Astrocyte (in vitro differentiated cells and primary cell): ENCODE measurements at regions not wholly inside any gene's neighbourhood (a gene's known extent, or its start where the extent isn't known, plus 50 kb on each side); places are given as distances from the start of the nearest gene placed in this dataset.
A peak's percentile ranks its signal among the peaks of the same experiment; 100 is the strongest.

Experiments used
- DNase-seq: peaks from one replicate; pipeline ENCODE4 v3.0.0-alpha.2; 2010; ENCODE audit warnings: low read depth
- FAIRE-seq: peaks from 2 replicates; lab custom pipeline; 2011; peaks lifted over from hg19 to GRCh38; lab: Jason Lieb, UNC
- H2AFZ ChIP-seq: 2 replicates; pipeline ENCODE4 v1.6.0; 2012; ENCODE audit warnings: low read depth, low read length, inconsistent platforms
- H3K27ac ChIP-seq: 2 replicates; pipeline ENCODE4 v1.5.1; 2011; ENCODE audit warnings: low read depth, low read length, inconsistent platforms
- H3K27me3 ChIP-seq: 2 replicates; pipeline ENCODE4 v1.6.0; 2011; ENCODE audit warnings: low read length, inconsistent platforms; ENCODE audit not compliant: insufficient read depth
- H3K36me3 ChIP-seq: 2 replicates; pipeline ENCODE4 v1.5.1; 2011; ENCODE audit warnings: low read length, inconsistent platforms; ENCODE audit not compliant: insufficient read depth
- H3K4me1 ChIP-seq: 2 replicates; pipeline ENCODE4 v1.5.1; 2011; ENCODE audit warnings: low read length, inconsistent platforms; ENCODE audit not compliant: insufficient read depth
- H3K4me2 ChIP-seq: 2 replicates; pipeline ENCODE4 v1.6.0; 2012; ENCODE audit warnings: low read length, inconsistent platforms
- H3K4me3 ChIP-seq: 2 replicates; pipeline ENCODE4 v1.5.1; 2011; ENCODE audit warnings: low read depth, mild to moderate bottlenecking, low read length, inconsistent platforms; ENCODE audit not compliant: insufficient read depth
- H3K79me2 ChIP-seq: 2 replicates; pipeline ENCODE4 v1.6.0; 2012; ENCODE audit warnings: mild to moderate bottlenecking, low read length, inconsistent platforms; ENCODE audit not compliant: insufficient read depth
- H3K9ac ChIP-seq: 2 replicates; pipeline ENCODE4 v1.6.0; 2012; ENCODE audit warnings: mild to moderate bottlenecking, low read length, inconsistent platforms
- H3K9me3 ChIP-seq: 2 replicates; pipeline ENCODE4 v1.5.1; 2012; ENCODE audit warnings: low read depth, mild to moderate bottlenecking, low read length, inconsistent platforms; ENCODE audit not compliant: insufficient read depth
- H4K20me1 ChIP-seq: 2 replicates; pipeline ENCODE4 v1.6.0; 2012; ENCODE audit warnings: low read length, inconsistent platforms; ENCODE audit not compliant: insufficient read depth
- H3K27ac Mint-ChIP-seq: one replicate; pipeline ENCODE4 v1.8.0; 2021; ENCODE audit warnings: mild to moderate bottlenecking, mixed read lengths; ENCODE audit not compliant: unreplicated experiment
- H3K27me3 Mint-ChIP-seq: one replicate; pipeline ENCODE4 v1.8.0; 2021; ENCODE audit warnings: low read depth, mixed read lengths; ENCODE audit not compliant: unreplicated experiment
- H3K36me3 Mint-ChIP-seq: one replicate; pipeline ENCODE4 v1.8.0; 2021; ENCODE audit warnings: low read depth, mixed read lengths; ENCODE audit not compliant: unreplicated experiment
- H3K4me1 Mint-ChIP-seq: one replicate; pipeline ENCODE4 v1.8.0; 2021; ENCODE audit warnings: low read depth, mixed read lengths; ENCODE audit not compliant: unreplicated experiment
- H3K4me3 Mint-ChIP-seq: one replicate; pipeline ENCODE4 v1.8.0; 2021; ENCODE audit warnings: mild to moderate bottlenecking, moderate library complexity, mixed read lengths; ENCODE audit not compliant: unreplicated experiment
- H3K9me3 Mint-ChIP-seq: one replicate; pipeline ENCODE4 v1.8.0; 2021; ENCODE audit warnings: mild to moderate bottlenecking, mixed read lengths; ENCODE audit not compliant: unreplicated experiment
- EZH2 ChIP-seq: IDR thresholded peaks from 2 replicates; pipeline ENCODE4 v1.6.1; 2012; ENCODE audit warnings: mild to moderate bottlenecking, low read length, inconsistent platforms; ENCODE audit not compliant: insufficient read depth
- TF ChIP-seq, protein P1 (sequence below): IDR thresholded peaks from 2 replicates; pipeline ENCODE4 v1.5.1; 2011; ENCODE audit warnings: low read depth, mild to moderate bottlenecking, inconsistent platforms, low read length, moderate library complexity; ENCODE audit not compliant: insufficient read depth

DNA sequence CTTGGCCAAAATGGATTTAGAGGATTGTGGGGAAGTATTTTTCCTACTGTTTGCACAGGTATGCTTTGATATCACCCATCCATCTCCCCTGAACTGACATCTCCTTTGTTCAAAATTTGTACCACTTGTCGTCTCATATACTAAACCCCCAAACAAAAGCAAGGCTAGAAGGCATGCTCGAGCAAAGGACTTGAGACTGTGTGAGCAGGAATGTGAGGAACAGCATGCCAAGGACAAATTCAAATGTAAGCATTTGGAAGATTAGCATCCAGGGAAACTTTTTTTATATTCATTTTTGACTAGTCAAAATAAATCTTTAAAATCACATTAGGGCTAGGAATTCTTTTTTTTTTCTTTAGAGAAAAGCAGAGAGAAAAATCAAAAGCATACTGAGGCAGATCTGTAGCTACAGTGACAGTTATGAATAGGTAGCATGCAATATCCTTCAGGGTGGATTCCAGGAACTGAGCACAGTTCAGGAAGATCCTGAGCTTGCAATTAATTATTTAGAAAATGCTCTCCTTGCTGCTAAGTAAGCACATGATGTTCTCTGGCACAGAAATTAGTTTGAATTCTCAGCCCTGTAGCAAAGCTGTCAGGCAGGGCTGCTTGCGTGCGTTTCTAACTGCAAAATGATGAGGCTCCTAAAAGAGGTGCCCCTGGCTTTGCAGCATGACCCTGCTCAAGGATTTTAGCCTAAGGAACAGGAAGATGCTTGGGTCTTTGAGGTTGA is 327.7 kb downstream of the LRIG3 start:
- TF ChIP-seq EZH2 = no peak
- TF ChIP-seq, protein P1, sequence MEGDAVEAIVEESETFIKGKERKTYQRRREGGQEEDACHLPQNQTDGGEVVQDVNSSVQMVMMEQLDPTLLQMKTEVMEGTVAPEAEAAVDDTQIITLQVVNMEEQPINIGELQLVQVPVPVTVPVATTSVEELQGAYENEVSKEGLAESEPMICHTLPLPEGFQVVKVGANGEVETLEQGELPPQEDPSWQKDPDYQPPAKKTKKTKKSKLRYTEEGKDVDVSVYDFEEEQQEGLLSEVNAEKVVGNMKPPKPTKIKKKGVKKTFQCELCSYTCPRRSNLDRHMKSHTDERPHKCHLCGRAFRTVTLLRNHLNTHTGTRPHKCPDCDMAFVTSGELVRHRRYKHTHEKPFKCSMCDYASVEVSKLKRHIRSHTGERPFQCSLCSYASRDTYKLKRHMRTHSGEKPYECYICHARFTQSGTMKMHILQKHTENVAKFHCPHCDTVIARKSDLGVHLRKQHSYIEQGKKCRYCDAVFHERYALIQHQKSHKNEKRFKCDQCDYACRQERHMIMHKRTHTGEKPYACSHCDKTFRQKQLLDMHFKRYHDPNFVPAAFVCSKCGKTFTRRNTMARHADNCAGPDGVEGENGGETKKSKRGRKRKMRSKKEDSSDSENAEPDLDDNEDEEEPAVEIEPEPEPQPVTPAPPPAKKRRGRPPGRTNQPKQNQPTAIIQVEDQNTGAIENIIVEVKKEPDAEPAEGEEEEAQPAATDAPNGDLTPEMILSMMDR = no peak
- DNase-seq = peak; percentile 44
- peaks cover 3% of the 10 kb centered on the region for H3K4me1 Mint-ChIP-seq
- FAIRE-seq = no peak
- H3K27me3 Mint-ChIP-seq = no peaks in the 10 kb centered on the region
- no peak overlapping the region for H3K27ac Mint-ChIP-seq
- H3K79me2 ChIP-seq = no peaks in the 10 kb centered on the region
- H3K9me3 Mint-ChIP-seq = no peaks in the 10 kb centered on the region
- no peak overlapping the region for H3K4me3 Mint-ChIP-seq
- no peak overlapping the region for H3K4me3 ChIP-seq
- no peaks in the 10 kb centered on the region for H3K27me3 ChIP-seq
- no peaks in the 10 kb centered on the region for H3K36me3 Mint-ChIP-seq
- H3K9ac ChIP-seq = no peak overlapping the region
- no peaks in the 10 kb centered on the region for H3K9me3 ChIP-seq
- no peaks in the 10 kb centered on the region for H3K4me1 ChIP-seq
- no peaks in the 10 kb centered on the region for H4K20me1 ChIP-seq
- H3K36me3 ChIP-seq = no peaks in the 10 kb centered on the region
- H3K27ac ChIP-seq = no peak overlapping the region
- no peak overlapping the region for H3K4me2 ChIP-seq
- no peak overlapping the region for H2AFZ ChIP-seq

DNA sequence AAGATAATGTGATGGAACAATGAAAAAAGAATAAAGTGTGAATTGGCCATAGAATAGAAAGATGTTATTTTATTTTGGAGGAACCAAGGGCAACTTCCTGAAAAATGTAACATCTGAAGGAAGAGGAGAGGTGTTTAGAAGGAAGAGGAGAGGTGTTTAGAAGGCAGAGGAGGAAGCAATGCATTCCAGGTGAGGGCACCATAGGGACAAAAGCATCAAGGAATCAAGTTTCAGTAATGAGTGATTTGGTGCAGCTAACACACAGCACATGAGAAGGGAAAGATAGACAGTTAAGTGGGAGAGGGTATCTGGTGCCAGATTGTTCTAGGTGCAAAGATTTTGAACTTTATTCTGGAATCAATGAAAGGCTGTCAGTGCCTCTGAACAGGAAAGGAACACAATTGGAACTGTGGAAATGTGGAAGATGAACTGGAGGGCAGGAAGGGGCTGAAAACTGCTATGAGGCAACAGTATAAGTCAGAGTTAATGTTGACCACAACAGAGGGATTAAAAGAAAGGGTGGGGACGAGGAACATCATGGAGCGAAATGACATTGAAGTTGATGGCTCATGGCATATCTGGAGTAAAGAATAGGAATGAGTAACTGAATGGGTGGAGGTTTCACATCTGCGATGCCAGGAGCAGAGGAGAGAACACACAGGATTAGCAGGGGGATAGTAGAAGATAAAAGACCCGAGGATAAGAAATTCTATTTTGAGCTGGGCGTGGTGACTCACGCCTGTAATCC is 326.6 kb downstream of the LRIG3 start:
- Histone ChIP-seq H3K36me3 (no peaks in the 10 kb centered on the region), H3K9ac (no peak overlapping the region), H4K20me1 (no peaks in the 10 kb centered on the region), H3K9me3 (no peaks in the 10 kb centered on the region), H2AFZ (no peak overlapping the region), H3K4me3 (no peak overlapping the region), H3K27ac (no peak overlapping the region), H3K79me2 (no peaks in the 10 kb centered on the region), H3K4me1 (no peaks in the 10 kb centered on the region), H3K4me2 (no peak overlapping the region), H3K27me3 (no peaks in the 10 kb centered on the region)
- TF ChIP-seq, protein P1 = no peak
- no peak for TF ChIP-seq EZH2
- FAIRE-seq (no peak), DNase-seq (no peak)
- Mint-ChIP-seq H3K4me3 (no peak overlapping the region), H3K9me3 (no peaks in the 10 kb centered on the region), H3K27ac (no peak overlapping the region), H3K36me3 (no peaks in the 10 kb centered on the region), H3K27me3 (no peaks in the 10 kb centered on the region), H3K4me1 (no peaks in the 10 kb centered on the region)

DNA sequence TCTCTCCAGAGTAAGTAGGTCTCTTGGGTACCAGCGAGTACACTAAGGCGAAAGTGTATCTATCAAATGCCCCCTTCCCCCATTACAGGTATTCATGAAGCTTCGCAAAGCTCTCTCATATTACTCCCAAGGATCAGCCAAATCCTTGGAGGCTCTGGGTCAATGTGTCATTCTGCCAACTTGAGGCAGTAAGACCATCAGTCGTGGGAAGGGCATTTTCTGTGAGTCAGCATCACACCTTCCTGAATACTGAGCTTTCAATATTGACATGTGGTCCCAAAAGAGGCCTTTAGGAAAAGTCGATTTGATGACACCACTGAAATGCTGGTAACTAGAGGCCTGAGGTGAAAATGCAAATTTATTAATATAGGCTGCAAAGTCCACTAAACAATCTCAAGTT is 323.9 kb downstream of the LRIG3 start:
- Mint-ChIP-seq H3K27me3 (no peaks in the 10 kb centered on the region), H3K4me3 (no peak overlapping the region)
- no peak for DNase-seq

More for the DNA sequence above, 323.9 kb downstream of the LRIG3 start:
- Histone ChIP-seq H3K27ac (no peak overlapping the region), H3K36me3 (no peaks in the 10 kb centered on the region), H4K20me1 (no peaks in the 10 kb centered on the region), H3K9me3 (no peaks in the 10 kb centered on the region), H2AFZ (no peak overlapping the region), H3K4me1 (no peaks in the 10 kb centered on the region), H3K9ac (no peak overlapping the region), H3K79me2 (no peaks in the 10 kb centered on the region), H3K27me3 (no peaks in the 10 kb centered on the region), H3K4me2 (no peak overlapping the region), H3K4me3 (no peak overlapping the region)
- no peaks in the 10 kb centered on the region for H3K9me3 Mint-ChIP-seq
- H3K4me1 Mint-ChIP-seq = no peaks in the 10 kb centered on the region
- peak; percentile 41 for FAIRE-seq
- H3K36me3 Mint-ChIP-seq = no peaks in the 10 kb centered on the region
- TF ChIP-seq, protein P1 = no peak
- no peak for TF ChIP-seq EZH2
- H3K27ac Mint-ChIP-seq = no peak overlapping the region
